Smooth muscle cell of the brain vasculature (primary cell): ENCODE measurements at regions not wholly inside any gene's neighbourhood (a gene's known extent, or its start where the extent isn't known, plus 50 kb on each side); places are given as distances from the start of the nearest gene placed in this dataset.

Experiments used
- DNase-seq: peaks from one replicate; pipeline ENCODE4 v3.0.0-alpha.2; 2012; ENCODE audit warnings: low read depth, low spot score

DNA sequence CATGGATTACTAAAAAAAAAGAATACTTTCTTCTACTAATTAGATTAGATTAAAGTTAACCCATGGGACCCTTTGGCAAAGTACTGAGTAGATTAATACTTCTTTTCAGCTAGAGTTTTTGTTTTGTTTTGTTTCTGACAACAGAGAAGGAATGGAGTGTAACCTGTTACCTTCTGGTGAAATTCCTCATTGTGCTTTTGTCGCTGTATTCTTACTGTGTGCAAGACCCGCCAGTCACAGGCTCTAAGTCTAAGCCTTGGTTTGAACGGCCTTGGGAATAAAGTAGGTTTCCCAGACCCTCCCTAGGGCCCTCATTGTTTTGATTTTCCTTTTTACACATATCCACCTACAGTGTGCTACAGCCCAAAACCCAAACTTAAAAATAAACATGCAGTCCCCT, 171.1 kb upstream of the IL12A start:
- DNase-seq, result no peak

- no peak for DNase-seq
Measured at GRCh38 chr3:159818399-159818798, 170.2 kb upstream of the IL12A start.

DNA sequence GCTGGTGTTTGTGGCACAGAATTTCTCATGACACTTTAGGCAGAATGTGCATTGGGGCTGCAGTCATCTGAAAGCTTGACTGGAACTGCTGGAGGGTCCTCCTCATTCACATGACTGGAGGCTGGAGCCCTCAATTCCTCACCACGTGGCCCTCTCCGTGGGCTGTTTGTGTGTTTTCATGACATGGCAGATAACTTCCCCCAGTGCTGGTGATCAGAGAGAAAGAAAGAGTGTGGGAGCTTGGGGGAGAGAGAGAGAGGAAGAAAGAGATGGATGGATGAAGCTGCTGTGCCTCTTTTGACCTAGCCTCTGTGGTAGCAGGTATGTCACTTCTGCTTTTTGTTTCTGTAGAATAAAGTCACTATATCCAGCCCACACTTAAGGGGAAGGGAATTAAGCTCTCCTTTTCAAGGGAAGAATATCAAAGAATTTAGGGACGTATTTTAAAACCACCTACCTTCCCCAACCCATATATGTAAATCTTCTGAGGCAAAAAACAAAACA, 169.6 kb upstream of the IL12A start:
- no peak for DNase-seq

DNA sequence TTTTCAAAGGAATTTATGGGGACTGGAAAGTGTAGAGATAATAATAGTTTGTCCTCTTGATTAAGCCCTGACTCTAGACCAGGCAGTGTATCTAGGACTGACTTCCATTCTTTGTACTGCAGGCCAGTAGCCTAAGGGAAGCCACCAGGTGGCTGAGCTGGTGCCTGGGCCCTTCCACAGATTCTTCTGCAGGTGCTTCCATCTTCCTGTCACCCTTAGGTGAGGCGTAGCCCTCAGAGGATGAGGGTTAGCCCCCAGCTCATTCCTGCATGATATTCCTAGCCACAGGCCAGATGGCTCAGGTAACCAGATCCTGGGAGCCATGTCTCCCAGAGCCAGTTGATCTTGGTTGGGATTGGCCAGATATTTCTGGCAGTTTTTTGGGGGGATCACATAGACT, 169.0 kb upstream of the IL12A start:
- no peak for DNase-seq

DNA sequence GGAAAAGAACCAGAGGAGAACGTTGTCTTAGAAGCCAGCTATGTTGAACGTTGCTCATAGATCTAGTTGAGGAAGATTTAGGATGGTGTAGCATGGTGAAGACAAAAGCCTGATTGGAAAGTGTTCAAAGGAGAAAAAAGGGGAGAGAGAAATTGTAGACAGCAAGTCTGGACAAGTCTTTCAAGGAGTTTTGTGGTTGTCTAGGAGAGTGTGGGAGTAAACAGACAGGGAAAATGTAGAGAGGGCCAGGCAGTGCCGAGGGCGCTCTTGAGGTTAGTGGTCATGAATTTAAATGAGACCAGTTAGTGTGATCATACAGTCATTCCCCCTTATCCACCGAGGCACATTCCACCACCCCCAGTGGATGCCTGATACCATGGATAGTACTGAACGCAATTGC, 167.5 kb upstream of the IL12A start:
- no peak for DNase-seq

DNA sequence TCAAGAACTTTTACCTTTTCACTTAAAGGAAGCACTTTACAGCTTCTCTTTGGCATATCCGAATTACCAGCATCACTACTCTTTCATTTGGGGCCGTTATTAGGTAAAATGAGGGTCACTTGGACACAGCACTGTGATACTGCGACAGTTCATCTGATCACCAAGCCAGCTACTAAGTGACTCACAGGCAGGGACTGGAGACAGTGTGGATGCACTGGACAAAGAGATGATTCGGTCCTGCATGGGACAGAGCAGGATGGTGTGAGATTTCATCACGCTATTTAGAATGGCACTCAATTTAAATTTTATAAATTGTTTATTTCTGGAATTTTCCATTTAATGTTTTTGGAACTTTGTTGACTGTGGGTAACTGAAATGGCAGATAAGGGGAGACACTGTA, 166.9 kb upstream of the IL12A start:
- no peak for DNase-seq

- DNase-seq, result no peak
Measured at GRCh38 chr3:159823780-159824179, 164.9 kb upstream of the IL12A start.

- no peak for DNase-seq
Measured at GRCh38 chr3:159824333-159824732, 164.3 kb upstream of the IL12A start.

DNA sequence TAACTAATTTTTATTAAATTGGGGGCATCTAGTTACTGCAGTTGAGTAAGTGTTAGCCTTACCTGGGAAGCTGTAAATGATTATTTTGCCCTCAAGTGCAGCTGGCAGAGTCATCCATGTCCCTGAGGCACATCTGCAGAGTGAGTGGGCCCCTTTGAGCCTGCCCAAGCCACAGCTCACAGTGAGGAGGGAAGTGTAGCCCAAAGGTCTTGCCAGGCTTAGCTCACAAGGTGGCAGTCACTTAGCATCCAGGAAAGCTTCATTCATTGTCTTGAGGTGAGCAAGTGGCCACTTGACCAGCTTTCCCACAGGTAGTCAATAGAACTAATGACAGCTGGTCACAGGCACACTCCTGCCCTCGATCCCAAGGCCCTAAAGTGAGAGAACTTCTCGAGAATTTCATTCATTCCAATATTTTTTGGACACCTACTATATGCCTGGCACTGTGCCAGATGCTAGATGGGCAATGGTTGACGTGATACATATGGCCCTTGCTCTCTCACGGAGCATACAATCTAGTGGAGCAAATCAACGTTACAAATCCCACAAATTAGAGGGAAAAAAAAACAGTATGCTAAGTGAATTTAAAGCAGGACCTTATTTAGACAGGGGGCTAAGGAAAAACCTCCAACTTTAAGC, 163.3 kb upstream of the IL12A start:
- no peak for DNase-seq

DNA sequence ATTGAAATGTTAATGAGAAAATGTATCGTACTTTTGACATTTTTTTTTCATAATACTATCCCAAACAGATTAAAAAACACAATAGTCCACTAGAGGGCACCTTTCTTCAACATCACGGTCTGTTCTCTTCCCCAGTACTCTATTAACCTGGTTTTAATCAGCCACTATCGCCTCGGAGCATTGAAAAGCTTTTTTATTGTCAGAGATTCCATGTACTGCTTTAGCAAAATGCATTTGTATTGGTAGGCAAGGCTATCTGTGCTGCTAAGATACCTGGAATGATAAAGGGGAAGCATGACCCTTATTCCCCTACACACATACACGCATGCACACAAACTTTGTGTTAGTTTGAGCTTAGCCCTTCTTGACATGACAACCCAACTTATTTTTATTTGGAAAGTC, 160.1 kb upstream of the IL12A start:
- DNase-seq, result no peak

DNA sequence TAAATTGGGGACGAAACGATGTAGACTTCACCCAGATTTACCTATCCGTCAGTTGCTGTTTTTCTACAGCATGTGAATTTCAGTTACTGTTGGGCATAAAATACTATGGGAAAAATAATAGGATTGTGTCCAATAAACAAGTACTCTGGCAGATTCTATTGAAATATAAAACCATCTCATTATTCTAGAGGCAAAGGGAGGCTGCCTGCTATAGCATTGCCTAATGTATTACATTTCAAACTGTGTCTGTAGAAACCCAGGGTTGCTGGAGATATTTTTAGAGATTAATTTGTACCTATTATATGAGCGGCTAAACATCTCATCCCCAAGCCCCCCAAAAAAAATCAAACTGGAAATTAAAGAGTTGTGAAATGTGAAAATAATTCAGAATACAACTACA, 159.6 kb upstream of the IL12A start:
- DNase-seq, result no peak

- no peak for DNase-seq
Measured at GRCh38 chr3:159829539-159830227, 159.0 kb upstream of the IL12A start.

- DNase-seq, result no peak
Measured at GRCh38 chr3:159830523-159831154, 158.0 kb upstream of the IL12A start.

DNA sequence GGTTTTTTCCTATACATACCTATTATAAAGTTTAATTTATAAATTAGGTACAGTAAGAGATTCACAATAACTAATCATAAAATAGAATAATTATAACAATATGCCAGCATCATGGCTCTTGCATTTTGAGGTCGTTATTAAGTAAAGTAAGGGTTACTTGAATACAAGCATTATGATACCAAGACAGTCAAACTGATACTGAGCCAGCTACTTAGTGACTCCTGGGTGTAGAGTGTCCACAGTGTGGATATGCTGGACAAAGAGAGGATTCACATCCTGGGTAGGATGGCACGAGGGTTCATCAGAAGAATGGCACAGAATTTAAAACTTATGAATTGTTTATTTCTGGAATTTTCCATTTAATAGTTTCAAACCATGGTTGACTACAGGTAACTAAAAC, 157.2 kb upstream of the IL12A start:
- no peak for DNase-seq

DNA sequence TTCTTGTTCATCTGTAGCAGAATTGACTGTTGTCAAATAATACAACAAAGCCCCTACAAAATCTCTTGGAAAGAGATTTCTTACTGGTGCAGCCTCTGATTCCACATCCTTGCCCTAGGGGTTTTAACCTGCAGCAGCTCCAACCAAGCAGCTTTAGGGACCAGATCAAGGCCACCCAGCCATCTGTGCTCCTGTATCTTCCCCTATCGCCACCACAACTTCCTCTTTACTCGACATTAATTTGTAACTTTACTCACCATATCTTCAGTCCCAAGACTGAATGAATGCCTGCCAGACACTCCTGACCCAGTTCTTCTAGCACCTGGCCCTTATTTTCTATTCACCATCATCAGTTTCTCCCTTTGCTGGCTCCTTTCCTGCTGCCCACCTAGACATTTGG, 156.6 kb upstream of the IL12A start:
- no peak for DNase-seq

DNA sequence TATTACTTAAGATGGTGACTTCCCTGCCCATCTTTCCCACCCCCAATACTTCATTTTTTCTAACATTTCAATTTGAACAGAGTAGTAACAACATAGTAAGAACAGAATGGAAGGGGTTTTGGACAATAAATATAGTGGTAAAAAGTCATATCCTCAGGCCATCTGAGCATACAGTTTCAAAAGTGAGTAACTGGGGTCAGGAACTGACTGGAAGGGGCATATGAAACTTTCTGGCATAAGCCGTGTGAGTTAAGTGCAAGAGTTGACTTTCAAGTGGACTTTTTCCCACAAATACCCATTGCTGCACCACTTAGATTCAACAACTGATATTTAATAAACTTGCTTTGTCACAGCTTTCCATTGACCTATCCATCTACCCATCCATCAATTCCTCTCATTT, 153.5 kb upstream of the IL12A start:
- no peak for DNase-seq

DNA sequence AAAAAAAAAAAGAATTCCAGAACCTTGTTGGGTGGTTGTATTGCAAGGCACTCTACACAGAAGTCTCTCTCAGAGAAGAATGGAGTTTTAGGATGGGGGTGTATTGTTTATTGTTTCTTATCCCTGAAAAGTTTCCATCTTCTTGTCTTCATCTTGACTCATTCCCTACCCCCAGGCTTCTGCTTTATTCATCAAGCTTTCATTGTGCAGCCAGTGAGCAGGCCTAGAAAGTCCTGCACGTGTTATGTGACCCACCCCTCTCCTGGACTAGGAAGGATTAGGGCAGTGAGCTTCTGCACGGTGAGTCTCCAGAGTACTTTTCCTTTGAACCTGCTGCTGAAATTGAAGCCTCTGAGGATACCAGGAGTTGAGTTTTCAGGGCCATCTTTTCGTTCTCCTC, 150.9 kb upstream of the IL12A start:
- no peak for DNase-seq

DNA sequence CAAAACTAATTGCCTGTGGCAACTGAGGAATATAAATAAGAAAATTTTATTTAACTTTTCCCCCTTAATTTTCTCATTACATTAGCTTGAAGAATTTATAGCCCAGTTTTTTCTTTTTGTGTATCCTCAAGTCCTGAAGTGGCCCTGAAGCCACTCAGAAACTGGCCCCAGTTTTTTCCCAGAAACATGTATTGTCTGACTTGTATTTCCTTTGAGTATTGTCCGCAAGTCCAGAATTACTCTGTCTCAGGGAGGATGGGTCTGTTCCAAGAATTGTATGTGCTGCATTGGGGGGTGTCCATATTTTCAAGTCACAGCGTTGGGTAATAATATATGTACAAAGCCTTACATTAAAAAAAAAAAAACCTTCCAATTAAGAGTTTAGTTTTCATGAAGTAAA, 149.7 kb upstream of the IL12A start:
- DNase-seq, result no peak

DNA sequence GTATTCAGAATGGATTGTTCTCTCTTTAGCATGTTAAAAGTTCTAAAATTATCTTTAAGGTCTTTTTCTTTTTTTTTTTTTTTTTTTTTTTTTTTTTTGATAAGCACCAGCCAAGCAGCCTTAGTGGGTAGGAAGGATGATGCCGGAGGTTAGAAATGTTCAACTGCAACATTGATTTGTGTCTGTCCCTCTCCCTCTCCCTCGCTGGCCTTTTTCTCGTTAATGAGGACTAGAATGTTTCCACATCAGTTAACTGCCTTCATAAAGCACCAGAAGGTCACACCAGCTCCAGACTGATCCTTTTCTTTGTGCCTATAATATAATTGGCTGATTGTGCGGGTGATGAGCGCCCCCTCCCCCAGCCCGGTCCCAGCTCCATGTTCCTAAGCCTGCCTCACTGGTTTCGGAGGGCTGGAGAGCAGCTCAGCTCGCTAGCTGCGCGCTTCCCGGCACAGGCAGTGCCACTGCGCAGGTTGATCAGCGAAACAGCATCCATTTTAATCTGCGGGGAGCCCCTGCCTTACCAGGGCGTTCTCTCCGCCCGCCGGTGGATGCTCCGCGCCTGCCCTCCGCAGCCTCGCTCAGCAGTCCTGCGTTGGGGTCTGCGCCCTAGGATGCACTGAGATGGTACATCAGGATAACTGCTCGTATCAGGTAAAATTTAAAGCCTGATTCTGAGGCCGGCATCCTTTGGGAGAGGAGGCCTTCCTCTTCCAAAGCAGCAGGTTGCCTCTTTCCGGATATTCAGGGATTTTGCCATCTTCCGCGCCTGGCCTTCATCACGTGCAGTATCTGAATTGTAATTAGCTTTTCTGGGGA, 148.9 kb upstream of the IL12A start, which contains the start of gene SCHIP1:
Gene SCHIP1, plus strand, starts transcription at position 301 of the 819 bp plus-strand sequence.
- DNase-seq, result no peak

GRCh38 chr3:159840703-159841299, 147.8 kb upstream of the IL12A start:
- no peak for DNase-seq

GRCh38 chr3:159841766-159842165, 146.9 kb upstream of the IL12A start:
- no peak for DNase-seq
